Bone marrow (tissue), 2 donors: ENCODE measurements at regions not wholly inside any gene's neighbourhood (a gene's known extent, or its start where the extent isn't known, plus 50 kb on each side); places are given as distances from the start of the nearest gene placed in this dataset.

Experiments used
- DNase-seq, 2 donors: peaks; one replicate each; lab custom pipeline; 2025; lab: John Stamatoyannopoulos, UW

GRCh38 chr21:28344985-28345384 lies 647.7 kb downstream of the LTN1 start:
- DNase-seq, result no peak

GRCh38 chr21:28342212-28342810 lies 650.4 kb downstream of the LTN1 start:
- no peak for DNase-seq

- no peak for DNase-seq
Measured at GRCh38 chr21:28339403-28339802, 653.3 kb downstream of the LTN1 start.

- DNase-seq, result no peak
Measured at GRCh38 chr21:28338701-28339305, 653.9 kb downstream of the LTN1 start.

GRCh38 chr21:28337315-28337714 lies 655.4 kb downstream of the LTN1 start:
- DNase-seq, result no peak

- DNase-seq, result no peak
Measured at GRCh38 chr21:28336314-28336713, 656.4 kb downstream of the LTN1 start.

- no peak for DNase-seq
Measured at GRCh38 chr21:28334407-28334806, 658.3 kb downstream of the LTN1 start.

- DNase-seq, result no peak
Measured at GRCh38 chr21:28333578-28334075, 659.0 kb downstream of the LTN1 start.

GRCh38 chr21:28332796-28333195 lies 659.9 kb downstream of the LTN1 start:
- DNase-seq, result no peak

- DNase-seq, result no peak
Measured at GRCh38 chr21:28325618-28326017, 667.1 kb downstream of the LTN1 start.

GRCh38 chr21:28324690-28325089 lies 668.0 kb downstream of the LTN1 start:
- DNase-seq, result no peak

GRCh38 chr21:28317177-28317950 lies 675.3 kb downstream of the LTN1 start:
- DNase-seq, result no peak

- no peak for DNase-seq
Measured at GRCh38 chr21:28311411-28312190, 681.1 kb downstream of the LTN1 start.

GRCh38 chr21:28310711-28311110 lies 682.0 kb downstream of the LTN1 start:
- DNase-seq, result no peak

- no peak for DNase-seq
Measured at GRCh38 chr21:28310171-28310685, 682.4 kb downstream of the LTN1 start.

- DNase-seq, result no peak
Measured at GRCh38 chr21:28309596-28309995, 683.1 kb downstream of the LTN1 start.

- no peak for DNase-seq
Measured at GRCh38 chr21:28308516-28308915, 684.2 kb downstream of the LTN1 start.

- no peak for DNase-seq
Measured at GRCh38 chr21:28299946-28300345, 692.7 kb downstream of the LTN1 start.

GRCh38 chr21:28298251-28298672 lies 694.4 kb downstream of the LTN1 start:
- no peak for DNase-seq

GRCh38 chr21:28294051-28294450 lies 698.6 kb downstream of the LTN1 start:
- DNase-seq, result no peak

GRCh38 chr21:28283641-28284490 lies 708.8 kb downstream of the LTN1 start:
- no peak for DNase-seq
